HG03159 (cell line): ENCODE measurements at regions not wholly inside any gene's neighbourhood (a gene's known extent, or its start where the extent isn't known, plus 50 kb on each side); places are given as distances from the start of the nearest gene placed in this dataset.

Experiments
- ATAC-seq: cut with Tn5 transposase; IDR thresholded peaks from one replicate; pipeline ENCODE4 v1.9.1; 2021; ENCODE audit warnings: mild to moderate bottlenecking, moderate library complexity; ENCODE audit not compliant: unreplicated experiment

DNA sequence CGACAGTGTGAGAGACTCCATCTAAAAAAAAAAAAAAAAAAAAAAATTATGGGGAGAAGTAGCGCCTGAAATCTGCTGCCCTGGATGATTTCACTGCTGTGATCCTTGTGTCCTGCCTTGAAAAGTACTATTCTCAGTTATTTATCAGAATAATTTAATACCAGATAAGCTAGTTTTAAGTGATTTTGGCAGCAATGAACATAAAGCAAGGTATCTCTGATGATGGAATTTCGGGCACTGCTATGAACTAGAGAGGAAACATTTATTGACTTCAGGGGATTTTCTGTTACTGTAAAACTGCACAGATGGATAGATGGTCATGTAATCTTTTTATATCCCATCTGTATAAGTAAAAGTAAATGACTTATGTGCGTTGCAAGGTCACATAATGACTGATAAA lies 619.1 kb upstream of the ANKRD30A start:
- ATAC-seq = no peak

DNA sequence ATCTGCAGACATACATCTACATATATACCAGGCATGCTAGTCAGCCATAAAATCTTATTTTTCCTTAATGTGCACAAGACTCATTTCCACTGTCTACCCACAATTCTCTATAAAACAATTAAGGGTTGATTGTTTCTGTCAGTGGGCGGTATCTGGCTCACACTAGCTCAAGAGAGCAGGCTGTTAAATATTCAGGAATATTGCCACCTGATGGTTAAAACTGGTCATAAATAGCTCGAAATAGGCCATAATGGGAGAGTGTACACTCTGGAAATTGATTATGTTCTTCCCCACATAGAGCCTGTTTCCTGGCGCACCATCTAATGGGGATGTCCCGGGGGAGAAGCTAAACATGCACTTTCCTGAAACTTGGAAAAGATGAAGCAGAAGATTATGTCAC lies 620.6 kb upstream of the ANKRD30A start:
- ATAC-seq = no peak

DNA sequence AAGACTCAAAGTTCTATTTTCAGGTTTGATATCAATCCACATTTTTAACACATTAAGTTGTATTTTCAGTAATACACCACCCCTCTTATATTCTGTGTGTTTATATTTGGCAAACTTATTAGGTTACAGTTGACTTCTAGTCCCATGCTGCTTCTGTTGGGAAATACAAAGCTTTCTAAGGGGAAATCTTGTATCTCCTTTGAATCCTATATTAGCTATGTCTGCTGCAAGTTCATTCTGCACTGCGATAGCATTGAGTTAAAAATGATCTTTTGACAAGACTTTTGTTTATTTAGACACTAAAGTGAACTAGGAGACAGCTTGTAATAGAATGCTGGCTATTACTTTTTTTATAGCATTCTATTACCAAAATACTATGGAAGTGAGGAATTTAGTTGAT lies 625.1 kb upstream of the ANKRD30A start:
- ATAC-seq = no peak

DNA sequence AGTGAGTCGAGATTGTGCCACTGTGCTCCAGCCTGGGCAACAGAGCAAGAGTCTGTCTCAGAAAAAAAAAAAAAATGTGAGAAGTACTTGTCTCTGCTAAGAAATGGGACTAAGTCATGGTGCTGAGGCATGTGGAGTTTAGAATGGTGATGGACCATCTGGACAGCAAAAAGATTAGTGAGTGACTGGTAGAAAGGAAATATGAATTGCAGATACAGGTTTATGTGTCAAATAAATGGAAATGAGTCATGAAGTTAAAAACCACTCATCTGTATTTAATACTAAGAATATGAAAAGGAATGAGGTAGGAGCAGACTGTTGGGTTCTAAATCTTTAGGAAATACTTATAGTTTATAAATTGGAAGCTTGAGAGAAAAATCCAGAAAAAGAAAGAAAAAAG lies 625.7 kb upstream of the ANKRD30A start:
- no peak for ATAC-seq

DNA sequence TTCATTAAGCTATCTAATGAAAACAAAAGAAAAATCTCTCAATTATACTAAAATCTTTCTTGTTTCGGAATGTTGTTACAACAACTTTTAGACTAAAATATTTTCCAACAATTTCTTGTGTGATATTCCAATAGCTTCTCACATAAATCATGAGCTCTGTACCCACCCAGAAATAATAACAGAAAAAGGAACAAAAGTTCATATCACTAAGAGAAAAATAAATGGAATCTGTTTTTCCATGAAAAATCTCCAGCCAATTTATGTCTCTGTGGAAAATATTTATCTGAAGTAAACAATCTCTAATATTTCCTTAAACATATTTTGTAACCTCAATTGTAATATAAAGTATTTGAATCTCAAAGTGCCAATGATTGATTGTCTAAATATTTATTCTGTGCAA lies 628.6 kb upstream of the ANKRD30A start:
- ATAC-seq = no peak

DNA sequence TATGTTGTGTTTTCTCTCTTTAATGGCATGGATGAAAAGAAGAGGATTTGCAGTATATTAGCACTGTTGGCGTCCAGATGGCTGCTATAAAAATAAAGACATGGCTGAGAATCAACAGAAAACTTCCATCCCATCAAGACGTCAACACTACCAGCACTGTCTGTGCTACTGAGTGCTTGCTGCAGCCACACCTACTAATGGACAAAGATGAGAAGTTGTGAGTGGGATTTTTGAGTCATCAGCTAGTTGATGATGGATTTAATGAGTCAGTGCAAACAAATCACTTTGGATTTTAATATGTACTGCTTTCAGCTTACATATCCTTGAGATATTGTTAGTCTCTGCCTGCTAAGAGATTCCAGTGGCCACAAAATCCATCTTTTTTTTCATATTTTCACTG lies 631.0 kb upstream of the ANKRD30A start:
- no peak for ATAC-seq

DNA sequence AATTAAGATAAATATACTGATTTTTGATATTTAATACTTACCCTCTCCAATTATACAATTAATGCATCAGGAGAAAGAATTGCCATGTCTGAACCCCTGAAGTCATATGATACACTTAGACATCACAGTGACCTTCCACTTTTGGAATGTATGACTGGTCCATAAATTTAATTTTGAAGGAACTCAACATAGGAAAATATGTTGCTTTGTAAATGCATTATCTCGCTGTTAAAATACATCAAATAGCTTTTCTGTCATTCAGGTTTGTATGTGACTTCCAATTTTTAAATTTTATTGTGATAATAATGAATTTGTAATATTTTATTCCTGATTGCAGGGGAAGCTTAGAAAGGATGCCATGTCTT lies 631.9 kb upstream of the ANKRD30A start:
- ATAC-seq = no peak

DNA sequence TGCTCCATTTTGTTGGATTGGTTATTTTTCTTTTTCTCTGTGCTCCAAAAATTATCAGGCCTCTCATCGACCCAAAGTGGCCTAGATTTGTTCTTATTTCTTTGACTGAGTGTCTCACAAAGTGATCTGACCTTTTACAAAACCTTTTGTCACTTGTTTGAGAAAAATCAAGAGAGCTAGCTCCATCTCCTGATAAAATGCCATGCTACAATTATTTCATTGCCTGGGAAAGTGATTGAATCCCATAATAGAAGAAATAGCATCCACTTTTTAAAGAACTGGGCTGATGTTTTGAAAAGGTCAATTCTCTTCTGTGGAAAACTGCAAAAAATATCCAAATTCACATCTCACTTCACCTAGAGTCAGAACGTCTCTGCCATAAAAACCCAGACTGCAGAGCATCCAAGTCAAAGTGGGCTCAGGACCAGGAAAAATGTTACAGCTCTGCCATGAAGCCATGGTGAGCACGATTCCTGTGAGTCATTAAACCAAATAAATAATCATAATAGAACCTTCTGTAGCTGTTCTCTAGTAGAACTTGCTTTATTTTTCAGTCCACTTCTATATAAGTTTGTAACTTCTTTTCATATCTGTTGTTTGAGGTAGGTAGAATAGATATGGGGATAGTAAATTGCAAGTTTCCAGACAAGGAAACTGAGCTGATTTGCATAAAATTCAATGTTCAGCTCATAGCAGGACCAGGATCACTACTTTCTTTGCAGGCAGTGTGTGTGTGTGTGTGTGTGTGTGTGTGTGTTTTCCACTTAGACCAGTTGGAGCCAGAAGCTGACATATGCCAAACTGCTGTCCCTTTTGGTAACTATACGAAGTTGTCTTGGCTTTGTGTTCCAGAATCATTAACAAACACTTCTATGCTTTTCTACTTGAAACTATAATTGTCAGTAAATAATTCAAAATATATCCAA lies 632.5 kb upstream of the ANKRD30A start:
- ATAC-seq = no peak

DNA sequence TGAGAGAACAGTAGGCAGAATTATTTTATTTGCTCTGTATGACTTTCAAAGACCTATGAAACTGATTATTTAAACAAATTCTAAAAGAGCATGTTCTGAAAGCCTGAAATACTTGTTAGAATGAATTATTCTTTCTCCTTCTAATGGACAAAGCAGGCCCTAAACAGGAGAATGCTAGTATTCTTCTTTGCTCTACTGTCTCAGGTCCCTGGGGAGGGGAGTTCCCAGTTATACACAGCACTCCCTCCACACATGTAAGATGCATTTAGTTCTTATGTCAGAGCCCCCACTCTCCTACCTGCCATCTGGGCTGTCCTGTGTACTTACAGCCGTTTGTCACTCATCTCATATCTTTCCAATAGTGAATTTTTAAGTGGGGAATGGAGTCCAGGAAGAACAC lies 633.5 kb upstream of the ANKRD30A start:
- no peak for ATAC-seq

DNA sequence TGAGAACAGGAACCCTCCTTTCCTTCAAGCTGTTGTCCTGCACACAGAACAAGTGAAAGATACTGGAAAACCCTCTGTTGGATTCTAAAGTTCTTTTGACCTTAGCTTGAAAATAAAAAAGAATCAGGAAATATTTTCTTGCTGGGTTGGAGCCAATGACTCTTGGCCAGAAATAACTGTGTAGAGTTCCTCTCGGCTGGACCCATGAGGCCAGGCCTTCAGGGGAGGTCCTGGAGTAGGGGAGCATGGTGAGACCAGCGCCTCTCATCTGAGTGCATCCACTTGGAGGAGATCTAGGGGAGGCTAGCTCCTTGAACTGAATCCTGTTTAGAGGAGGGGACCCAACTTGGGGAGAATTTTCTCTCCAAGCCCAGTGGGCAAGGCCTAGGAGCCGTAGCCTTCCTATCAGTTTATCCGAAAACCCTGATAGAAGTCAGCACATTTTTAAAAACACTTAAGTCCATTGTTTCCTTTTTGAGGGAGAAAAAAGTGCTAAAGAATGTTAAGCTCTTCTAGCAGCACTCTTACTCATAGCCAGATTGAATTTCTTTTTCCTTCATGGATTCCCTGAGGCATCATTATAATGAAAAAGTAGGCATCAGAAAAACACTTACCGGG lies 635.7 kb upstream of the ANKRD30A start:
- no peak for ATAC-seq

DNA sequence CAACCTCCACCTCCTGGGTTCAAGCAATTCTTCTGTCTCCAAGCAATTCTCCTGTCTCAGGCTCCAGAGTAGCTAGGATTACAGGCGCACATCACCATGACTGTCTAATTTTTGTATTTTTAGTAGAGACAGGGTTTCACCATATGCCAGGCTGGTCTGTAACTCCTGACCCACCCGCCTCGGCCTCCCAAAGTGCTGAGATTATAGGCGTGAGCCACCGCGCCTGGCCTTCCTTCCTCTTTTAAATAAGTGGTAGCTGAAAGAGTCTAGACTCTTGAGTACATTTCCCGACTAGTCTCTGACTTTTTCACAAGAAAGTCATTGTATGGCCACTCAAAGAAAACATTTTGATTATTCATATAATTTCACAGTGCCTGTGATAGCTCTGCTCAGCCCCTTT lies 636.2 kb upstream of the ANKRD30A start:
- no peak for ATAC-seq

DNA sequence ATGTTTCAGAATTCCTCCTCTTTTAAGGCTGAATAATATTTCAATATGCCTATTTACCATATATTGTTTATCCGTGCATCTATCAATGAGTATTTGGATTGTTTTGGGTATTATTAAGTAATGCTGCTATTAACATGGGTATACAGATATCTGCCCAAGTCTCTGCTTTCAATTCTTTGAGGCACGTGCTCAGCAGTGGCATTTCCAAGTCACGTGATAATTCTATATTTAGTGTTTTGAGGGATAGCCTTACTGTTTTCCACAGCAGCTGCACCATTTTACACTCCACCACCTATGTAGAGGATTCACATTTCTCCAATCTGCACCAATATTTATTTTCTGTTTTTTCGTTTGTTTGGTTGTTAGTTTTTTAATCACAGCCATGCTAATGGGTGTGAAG lies 636.8 kb upstream of the ANKRD30A start:
- ATAC-seq = no peak

DNA sequence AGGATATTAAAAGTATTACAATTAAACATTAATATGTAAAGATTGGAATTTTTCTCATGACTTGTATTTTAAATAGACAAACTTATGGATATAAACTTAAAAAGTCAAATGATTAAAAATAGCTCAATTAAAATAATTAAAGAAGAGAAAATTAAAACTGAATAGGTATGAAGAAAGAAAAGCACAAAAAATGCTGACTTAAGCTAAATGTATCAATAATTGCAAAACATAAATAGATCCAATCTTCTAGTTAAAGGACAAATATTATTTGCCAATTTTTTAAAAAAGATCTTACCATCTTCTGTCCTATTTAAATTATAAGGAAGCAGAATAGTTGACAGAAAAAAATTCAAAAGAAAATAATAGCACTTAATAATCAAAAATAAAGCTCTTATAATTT lies 646.3 kb upstream of the ANKRD30A start:
- ATAC-seq = no peak

DNA sequence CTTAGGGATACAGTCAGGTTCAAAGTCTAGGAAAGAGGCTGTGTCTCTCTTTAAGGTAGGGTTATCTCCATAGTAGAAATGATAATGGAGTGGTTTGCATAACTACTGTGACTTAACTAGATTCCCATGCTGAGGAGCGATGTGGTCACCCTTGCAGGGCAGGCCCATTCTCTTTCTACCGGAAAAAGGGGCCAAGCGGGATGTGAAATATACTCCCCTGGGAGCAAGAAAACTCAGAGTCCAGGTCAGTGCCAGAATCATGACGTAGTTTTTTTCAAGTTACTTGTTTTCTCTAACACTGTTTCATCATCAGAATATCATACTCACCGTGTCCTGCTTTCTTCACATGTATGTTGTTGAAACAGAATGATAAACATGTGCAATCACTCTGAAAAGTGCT lies 649.0 kb upstream of the ANKRD30A start:
- ATAC-seq = no peak

DNA sequence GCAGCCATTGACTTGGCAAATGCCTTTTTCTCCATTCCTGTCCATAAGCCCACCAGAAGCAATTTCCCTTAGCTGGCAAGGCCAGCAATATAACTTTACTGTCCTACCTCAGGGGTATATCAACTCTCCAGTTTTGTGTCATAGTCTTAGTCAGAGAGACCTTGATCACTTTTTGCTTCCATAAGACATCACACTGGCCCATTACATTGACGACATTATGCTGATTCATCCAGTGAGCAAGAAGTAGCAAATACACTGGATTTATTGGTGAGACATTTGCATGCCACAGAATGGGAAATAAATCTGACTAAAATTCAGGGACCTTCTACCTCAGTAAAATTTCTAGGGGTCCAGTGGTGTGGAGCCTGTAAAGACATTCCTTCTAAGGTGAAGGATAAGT lies 649.7 kb upstream of the ANKRD30A start:
- ATAC-seq = no peak

DNA sequence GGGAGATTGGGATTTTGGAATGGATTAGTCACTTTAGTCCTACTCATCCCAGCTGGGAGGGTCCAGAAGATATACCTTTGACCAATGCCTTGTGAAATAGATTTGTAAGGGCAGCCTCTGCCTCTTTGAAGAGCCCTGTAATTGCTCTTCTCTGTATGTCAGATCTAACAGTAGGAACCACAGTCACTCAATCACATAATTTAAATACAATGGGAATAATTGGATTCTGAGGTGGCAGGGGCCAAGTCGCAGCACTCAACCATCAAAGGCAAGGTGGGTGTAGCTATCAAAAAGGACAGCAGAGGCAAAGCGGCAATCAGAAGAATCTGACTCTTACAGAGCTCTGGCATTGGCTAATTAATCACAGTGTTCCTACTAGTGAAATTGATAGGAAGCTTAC lies 650.9 kb upstream of the ANKRD30A start:
- no peak for ATAC-seq

DNA sequence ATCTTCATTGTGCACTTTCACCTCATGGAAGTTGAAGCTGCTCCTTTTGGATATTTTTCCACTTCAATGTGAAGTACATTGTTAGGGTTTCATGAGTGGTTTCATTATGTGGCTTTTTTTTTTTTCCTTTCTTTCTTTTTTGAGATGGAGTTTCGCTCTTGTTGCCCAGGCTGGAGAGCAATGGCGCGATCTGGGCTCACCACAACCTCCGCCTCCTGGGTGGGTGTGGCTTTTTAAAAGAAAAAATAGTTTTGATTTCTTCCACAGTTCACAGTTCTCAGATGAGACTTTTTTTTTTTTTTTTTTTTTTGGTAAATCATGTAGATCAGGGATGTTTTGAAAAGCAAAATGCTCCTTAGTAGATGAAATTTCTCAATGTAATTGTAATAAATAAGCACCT lies 652.3 kb upstream of the ANKRD30A start:
- no peak for ATAC-seq

DNA sequence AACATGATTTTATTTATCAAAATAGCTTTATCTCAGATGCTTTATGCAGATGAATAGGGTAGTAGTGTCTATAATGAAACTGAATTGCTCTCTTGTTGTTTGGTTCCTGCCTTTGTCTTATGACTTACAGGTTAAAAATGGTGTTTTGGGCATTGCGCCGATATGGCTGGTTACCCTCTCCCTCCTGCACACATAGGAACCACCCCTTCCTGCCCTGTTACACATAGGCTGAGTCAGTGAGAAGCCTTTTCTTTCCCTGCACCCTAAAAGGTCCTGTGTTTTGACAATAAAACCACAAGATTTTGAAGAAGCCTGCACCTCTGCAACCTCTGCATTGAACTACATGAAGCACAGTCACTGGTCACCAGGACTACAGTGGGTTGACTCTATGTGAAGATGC lies 655.8 kb upstream of the ANKRD30A start:
- ATAC-seq = no peak

DNA sequence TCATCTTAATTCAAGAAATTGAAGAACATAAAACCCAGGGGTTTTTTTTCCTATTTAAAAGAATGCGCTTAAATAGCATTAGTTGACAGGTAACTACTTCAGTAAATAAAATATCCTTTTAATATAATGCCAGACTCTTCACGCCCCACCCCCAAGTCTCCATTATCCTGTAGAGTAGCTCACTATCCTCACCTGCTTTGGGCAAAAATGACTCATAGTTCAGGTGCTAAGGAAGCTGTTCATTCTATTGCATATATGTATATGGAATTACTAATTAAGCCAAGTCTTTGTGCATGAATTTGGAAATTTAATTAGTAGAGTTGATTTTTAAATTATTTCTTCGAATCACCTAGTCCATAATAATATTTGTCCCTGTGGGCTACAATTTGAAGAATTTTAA lies 656.8 kb upstream of the ANKRD30A start:
- no peak for ATAC-seq

DNA sequence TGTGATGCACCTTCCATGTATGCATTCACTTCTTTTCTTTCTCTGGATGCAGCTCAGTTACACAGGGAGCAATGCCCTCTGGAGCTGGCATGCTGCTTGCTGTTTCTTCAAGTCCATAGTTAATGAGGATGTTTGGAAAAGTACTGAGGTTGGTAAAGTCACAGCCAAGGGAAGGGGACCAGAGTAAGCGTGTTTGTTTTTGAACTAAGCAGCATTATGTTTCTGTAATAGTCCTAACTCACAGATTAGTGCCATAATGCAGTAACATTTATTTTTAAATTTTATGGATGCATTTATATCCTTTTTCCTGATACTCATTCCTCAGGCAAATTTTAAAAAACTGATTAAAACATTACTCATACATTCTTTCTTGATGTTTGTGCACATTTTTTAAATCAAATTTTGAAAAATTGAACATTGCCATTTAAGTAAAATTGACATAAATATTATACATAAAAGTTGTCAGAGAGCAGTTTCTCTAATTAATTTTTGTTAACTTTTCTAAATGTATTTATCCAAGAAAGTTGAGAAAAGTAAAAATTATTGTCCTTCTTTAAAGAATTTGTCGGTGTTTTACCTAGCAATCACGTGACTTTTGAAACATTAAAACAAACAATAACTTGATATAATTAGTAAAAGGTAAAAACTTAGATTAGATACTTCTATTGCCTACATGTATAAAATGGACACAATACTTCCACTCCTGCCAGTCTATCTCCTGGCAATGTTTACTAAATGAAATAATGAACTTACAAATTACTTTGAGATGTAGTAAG lies 659.6 kb upstream of the ANKRD30A start:
- ATAC-seq = no peak

DNA sequence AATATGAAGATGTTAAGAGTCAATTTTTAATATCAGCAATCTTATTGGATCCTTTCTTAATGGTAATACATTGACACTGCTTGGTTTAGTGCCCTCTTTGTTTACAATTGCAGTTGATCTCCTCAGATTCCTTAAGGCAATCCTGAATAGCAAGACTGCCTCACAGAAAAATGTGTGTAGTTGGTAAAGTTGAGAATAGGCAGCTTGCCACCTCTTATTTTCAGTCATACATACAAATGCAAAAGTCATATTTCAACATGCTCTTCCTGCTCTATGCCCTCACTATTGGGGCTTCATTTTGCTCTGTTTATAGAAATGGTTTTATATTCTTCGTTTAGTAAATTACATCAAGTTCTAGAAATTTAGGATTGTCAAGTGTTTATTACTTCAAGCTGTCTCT lies 661.1 kb upstream of the ANKRD30A start:
- no peak for ATAC-seq

DNA sequence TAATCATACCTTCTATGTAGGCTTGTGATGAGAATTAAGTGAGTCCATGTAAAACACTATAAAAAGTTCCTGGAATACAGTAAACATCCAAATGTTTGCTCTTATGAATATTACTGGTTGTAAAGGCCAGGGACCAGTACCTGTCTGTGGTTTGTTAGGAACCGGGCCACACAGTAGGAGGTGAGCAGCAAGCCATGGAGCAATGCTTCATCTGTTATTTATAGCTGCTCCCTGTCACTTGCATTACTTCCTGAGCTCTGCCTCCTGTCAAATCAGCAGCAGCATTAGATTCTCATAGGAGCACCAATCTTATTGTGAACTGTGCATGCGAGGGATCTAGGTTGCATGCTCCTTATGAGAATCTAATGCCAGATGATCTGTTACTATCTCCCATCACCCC lies 662.0 kb upstream of the ANKRD30A start:
- no peak for ATAC-seq
